ENCODE measurements at regions not wholly inside any gene's neighbourhood (a gene's known extent, or its start where the extent isn't known, plus 50 kb on each side); places are given as distances from the start of the nearest gene placed in this dataset.

DNA sequence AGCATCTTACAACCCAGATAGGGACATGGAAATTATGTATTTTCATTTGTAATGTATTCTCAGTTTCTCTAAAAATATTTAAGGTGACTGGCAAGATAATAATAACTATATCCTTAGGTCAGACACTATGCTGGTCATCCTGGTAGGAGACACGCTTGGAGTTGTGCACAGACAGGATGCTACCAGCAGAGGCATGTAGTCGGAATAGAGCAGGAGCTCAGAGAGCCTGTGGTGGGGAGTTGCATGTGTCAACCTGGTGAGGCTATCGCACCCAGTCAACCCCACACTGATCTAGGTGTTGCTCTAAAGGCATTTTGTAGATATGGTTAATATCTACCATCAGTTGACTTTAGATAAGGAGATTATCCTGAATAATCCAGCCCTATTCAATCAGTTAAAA is 318.5 kb downstream of the MIAT start:
- H3K36me3 Mint-ChIP-seq: peaks cover 0 to 2% (median 0%) of the 10 kb centered on the region in 3 donors
- H3K27ac Mint-ChIP-seq: no peak overlapping the region
- peaks cover 0 to 7% (median 0%) of the 10 kb centered on the region in 9 donors for H3K9me3 Mint-ChIP-seq
- H3K4me3 Mint-ChIP-seq: no peak overlapping the region
- ATAC-seq (no peak), DNase-seq (no peak)
- no peaks in the 10 kb centered on the region for H3K4me1 Mint-ChIP-seq
- POLR2A ChIA-PET: no interaction called here
- H3K27me3 Mint-ChIP-seq: peaks cover 1 to 26% (median 12%) of the 10 kb centered on the region in 5 donors

DNA sequence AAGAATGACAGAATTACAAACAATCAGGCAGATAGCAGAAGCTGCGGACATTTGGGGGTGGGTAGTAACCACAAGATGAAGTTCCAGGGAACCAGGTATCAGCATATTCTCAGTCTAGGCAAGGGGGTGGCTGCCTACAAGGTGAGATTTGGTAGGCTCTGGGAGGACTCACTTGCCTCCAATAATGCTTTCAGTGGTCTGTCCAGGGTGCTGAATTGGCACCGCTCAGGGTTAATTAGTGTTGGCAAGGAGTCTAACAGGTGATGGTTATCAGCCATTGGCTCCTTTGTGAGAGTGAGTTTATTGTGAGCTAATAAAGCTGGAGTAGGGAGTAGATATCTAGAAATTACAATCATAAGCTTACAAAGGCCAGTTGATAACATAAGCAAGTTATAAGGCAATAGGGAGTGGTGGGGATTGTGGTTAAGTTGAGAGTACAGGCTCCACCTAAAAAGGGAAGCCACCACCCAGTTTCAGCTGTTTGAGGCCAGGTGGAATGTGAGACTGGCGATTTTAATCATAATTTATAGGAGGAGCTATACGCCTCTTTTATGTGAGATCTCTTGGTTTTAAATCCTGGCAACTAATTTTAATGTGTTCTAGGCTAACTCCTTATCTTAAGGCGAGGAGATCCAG is 320.5 kb downstream of the MIAT start:
- POLR2A ChIA-PET: no interaction called here
- H3K4me1 Mint-ChIP-seq: no peaks in the 10 kb centered on the region

DNA sequence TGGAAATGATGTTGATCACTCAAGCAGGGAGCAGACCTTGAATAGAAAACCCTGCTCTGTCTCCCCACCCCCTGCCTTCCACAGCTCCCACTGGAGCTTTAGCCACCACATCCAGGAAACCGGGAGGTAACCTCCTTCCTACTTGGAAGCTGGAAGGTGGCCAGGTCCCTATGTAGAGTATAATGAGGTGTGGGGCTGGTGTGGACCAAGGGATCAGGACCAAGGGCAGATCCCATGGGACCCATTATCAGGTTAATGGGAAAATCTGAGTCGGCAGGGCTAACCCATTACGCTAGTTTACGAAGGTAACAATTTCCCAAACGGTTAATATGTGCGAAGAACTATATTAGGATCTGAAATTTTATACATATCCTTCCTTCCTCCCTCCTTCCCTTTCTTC is 321.9 kb downstream of the MIAT start:
- Mint-ChIP-seq H3K27ac (no peak overlapping the region), H3K36me3 (peaks cover 0 to 2% (median 0%) of the 10 kb centered on the region in 3 donors), H3K27me3 (peaks cover 1 to 26% (median 12%) of the 10 kb centered on the region in 5 donors), H3K4me1 (no peaks in the 10 kb centered on the region), H3K9me3 (peaks cover 0 to 7% (median 0%) of the 10 kb centered on the region in 9 donors), H3K4me3 (no peak overlapping the region)
- DNase-seq (no peak), ATAC-seq (no peak)
- POLR2A ChIA-PET: no interaction called here

More for the DNA sequence above, 320.5 kb downstream of the MIAT start:
- Mint-ChIP-seq H3K9me3 (peaks cover 0 to 7% (median 0%) of the 10 kb centered on the region in 9 donors), H3K27me3 (peaks cover 1 to 20% (median 12%) of the 10 kb centered on the region in 5 donors), H3K4me3 (no peak overlapping the region), H3K27ac (no peak overlapping the region), H3K36me3 (peaks cover 0 to 2% (median 0%) of the 10 kb centered on the region in 3 donors)
- ATAC-seq (no peak), DNase-seq (no peak)

DNA sequence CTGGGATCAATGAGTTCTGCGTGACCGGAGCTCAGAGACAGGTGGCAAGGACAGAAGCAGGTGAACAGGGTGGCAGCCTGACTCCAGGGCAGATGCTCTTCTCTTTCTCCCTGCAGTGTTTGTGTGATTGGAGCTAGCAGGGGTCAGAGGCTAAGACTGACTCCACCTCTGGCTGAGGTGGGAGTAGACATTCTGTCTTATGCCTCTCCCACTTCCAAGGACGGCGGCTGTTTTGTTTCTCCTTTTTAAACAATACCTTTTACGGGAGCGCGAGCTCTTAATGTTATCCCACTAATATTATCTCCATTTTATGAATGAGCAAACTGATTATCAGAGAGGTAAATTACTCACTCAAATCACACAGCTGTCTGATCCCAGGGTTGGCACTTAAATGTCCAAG is 323.7 kb downstream of the MIAT start:
- Mint-ChIP-seq H3K36me3 (peaks cover 0 to 2% (median 0%) of the 10 kb centered on the region in 3 donors), H3K4me3 (no peak overlapping the region), H3K27me3 (peaks cover 1 to 41% (median 12%) of the 10 kb centered on the region in 5 donors), H3K9me3 (peaks cover 0 to 7% (median 0%) of the 10 kb centered on the region in 9 donors), H3K27ac (no peak overlapping the region), H3K4me1 (no peaks in the 10 kb centered on the region)
- no peak for DNase-seq
- POLR2A ChIA-PET: no interaction called here
- ATAC-seq: no peak

DNA sequence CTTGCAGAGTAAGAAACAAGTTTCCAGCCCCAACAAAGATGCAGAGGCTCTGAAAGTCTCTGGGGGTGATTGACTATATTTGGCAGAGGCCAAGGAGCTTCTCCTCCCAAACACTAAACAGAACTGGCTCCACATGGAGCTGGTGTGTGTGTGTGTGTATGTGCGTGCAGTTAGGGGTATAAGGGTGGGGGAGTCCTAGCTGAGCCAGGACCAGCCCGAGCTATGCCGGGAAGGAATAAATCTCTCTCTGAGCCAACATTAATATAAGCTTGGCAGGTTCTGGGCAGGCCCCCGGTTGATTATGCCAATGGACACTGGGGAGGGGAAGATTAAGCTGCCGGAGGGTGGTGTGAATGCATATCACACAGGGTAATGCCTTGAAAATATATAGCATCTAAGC is 324.2 kb downstream of the MIAT start:
- ATAC-seq (no peak), DNase-seq (no peak)
- no peaks in the 10 kb centered on the region for H3K4me1 Mint-ChIP-seq
- H3K4me3 Mint-ChIP-seq: no peak overlapping the region
- no peak overlapping the region for H3K27ac Mint-ChIP-seq
- peaks cover 0 to 7% (median 0%) of the 10 kb centered on the region in 9 donors for H3K9me3 Mint-ChIP-seq
- H3K36me3 Mint-ChIP-seq: peaks cover 0 to 2% (median 0%) of the 10 kb centered on the region in 3 donors
- peaks cover 1 to 41% (median 12%) of the 10 kb centered on the region in 5 donors for H3K27me3 Mint-ChIP-seq
- POLR2A ChIA-PET: no interaction called here

DNA sequence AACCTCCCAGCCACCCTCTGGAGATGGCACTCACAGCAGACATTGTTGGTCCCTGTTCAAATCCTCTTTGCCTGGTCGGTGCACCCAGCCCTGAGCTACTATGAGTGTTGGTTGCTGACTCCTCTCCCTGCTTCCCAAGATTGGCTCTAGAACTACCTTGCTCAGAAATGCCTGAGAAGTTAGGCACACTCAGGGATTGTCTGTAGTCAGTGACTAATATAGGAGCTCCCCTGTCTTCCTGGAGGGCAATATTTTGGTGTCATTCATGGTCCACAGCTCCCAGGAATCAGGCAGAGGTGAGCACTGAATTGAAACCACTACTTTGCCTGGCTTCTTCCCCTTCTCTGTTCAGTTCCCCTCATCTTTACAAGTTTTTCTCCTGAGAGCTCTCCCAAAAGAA is 325.9 kb downstream of the MIAT start:
- DNase-seq: no peak
- Mint-ChIP-seq H3K4me1 (no peaks in the 10 kb centered on the region), H3K4me3 (no peak overlapping the region), H3K9me3 (no peaks in the 10 kb centered on the region), H3K27ac (no peak overlapping the region), H3K27me3 (peaks cover 1 to 41% (median 11%) of the 10 kb centered on the region in 5 donors), H3K36me3 (no peaks in the 10 kb centered on the region)
- ATAC-seq: no peak
- POLR2A ChIA-PET: no interaction called here

DNA sequence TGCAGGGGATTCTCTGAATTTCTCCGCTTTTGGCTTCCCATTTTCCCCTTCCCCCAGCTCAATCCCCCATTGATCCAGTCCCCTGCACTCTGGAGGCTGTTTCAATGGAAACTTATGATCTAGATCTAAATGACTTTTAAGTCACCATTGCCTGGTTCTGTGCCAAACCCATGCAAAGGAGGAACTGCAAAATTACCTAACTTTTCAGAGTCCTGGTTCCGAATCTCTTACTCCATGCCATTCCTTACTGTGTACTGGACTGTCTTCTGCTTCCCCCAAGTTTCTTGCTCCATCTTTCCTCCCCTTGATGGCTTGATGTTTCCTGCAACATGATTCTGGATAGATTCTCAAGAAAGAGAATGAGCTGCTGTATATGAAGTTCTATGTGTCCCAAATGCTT is 327.8 kb downstream of the MIAT start:
- ATAC-seq: no peak
- no peak for DNase-seq
- H3K36me3 Mint-ChIP-seq: no peaks in the 10 kb centered on the region
- H3K9me3 Mint-ChIP-seq: no peaks in the 10 kb centered on the region
- H3K4me1 Mint-ChIP-seq: no peaks in the 10 kb centered on the region
- H3K27me3 Mint-ChIP-seq: peaks cover 0 to 31% (median 7%) of the 10 kb centered on the region in 5 donors
- H3K27ac Mint-ChIP-seq: no peak overlapping the region
- POLR2A ChIA-PET: no interaction called here
- no peak overlapping the region for H3K4me3 Mint-ChIP-seq

DNA sequence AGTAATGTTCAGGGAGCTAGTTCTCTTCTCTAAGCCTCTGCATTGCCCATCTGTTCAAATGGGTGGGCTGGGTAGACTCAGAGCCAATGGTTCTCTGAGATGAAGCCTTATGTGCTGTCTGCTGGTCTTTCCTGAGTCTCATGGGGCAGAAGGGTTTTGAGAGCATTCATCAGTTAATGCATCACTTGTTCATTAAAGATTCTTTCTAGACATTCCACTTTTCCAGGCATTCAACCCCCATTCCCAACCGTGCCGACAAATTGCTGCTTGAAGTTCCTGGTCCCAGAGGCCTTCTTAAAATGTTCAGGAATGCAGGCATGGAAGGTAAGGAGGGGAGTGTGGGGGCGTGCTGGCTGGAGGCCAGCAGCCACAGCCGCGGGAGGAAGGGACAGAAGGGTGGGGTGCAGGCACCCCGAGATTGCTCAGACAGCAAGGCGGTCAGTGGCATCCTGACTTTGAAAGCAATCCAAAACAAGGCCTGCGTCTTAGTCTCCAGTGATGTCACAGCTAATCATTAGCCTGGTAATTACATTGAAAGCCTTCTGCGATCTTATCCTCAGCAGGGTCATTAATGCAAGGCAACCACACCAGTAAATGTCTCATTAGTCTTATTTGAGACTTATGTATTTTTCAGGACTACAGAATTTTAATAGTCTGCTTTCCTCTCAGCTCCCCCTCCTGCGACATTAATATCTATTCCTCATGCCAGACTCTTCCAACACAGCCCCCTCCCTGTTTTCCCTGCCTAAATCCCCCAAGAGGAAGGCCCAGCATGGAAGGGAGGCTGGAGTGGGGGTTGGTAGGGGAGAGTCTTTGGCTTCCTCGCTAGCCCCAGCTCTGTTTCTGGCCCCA is 328.8 kb downstream of the MIAT start:
- ATAC-seq (no peak), DNase-seq (no peak)
- H3K9me3 Mint-ChIP-seq: no peaks in the 10 kb centered on the region
- POLR2A ChIA-PET: no interaction called here
- peaks cover 0 to 21% (median 5%) of the 10 kb centered on the region in 5 donors for H3K27me3 Mint-ChIP-seq
- H3K4me3 Mint-ChIP-seq: no peak overlapping the region
- H3K36me3 Mint-ChIP-seq: no peaks in the 10 kb centered on the region
- H3K4me1 Mint-ChIP-seq: no peaks in the 10 kb centered on the region
- H3K27ac Mint-ChIP-seq: no peak overlapping the region

DNA sequence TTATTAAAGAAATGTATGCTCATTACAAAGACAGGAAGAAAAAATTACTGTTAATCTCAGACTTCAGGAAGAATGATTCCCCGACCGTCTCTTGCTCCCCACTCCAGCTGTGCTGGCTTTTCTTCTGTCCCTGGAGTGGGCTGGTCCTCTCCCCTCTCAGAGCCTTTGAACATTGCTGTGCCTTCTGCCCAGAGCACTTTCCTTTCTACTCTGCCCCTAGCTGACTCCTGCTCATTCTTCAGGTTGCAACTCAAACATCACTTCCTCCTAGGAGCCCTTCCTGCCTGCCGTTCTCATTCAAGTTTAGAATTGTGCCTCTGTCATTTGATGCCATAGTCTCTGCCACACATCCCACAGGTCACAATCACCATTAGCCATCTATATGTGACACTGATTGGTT is 329.5 kb downstream of the MIAT start:
- no peaks in the 10 kb centered on the region for H3K36me3 Mint-ChIP-seq
- H3K27ac Mint-ChIP-seq: no peak overlapping the region
- ATAC-seq (no peak), DNase-seq (no peak)
- H3K4me3 Mint-ChIP-seq: no peak overlapping the region
- peaks cover 0 to 21% (median 3%) of the 10 kb centered on the region in 5 donors for H3K27me3 Mint-ChIP-seq
- no peaks in the 10 kb centered on the region for H3K9me3 Mint-ChIP-seq
- POLR2A ChIA-PET: no interaction called here
- no peaks in the 10 kb centered on the region for H3K4me1 Mint-ChIP-seq

DNA sequence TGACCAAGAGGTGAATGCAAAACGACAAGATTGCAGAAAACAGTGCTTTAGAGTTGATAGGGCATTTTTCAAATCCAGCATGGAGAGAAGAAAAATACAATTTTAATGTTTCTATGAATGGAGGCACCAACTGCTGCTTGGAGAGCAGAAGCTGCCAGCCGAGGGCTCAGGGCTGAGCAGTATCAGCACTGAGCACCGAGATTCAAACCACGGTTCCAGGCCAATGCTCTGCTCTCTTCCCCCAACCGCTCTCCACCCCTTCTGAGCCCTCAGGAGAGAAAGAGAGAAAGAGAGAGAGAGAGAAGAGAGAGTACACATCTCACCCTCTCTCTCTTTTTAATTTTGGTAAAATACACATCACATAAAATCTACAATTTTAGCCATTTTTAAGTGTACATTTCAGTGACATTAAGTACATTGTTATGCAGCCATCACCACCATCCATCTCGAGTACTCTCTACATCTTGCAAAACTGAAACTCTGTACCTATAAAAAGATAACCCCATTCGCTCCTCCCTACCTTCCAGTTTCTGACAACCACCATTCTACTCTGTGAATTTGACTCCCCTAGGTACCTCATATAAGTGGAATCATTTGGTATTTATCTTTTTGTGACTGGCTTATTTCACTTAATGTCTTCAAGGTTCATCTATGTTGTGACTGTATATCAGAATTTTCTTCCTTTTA is 333.3 kb downstream of the MIAT start:
- no peaks in the 10 kb centered on the region for H3K4me1 Mint-ChIP-seq
- no peak for DNase-seq
- no peak overlapping the region for H3K27ac Mint-ChIP-seq
- POLR2A ChIA-PET: no interaction called here
- no peak for ATAC-seq
- no peaks in the 10 kb centered on the region for H3K9me3 Mint-ChIP-seq
- no peak overlapping the region for H3K4me3 Mint-ChIP-seq
- H3K36me3 Mint-ChIP-seq: no peaks in the 10 kb centered on the region
- peaks cover 0 to 2% (median 0%) of the 10 kb centered on the region in 5 donors for H3K27me3 Mint-ChIP-seq

DNA sequence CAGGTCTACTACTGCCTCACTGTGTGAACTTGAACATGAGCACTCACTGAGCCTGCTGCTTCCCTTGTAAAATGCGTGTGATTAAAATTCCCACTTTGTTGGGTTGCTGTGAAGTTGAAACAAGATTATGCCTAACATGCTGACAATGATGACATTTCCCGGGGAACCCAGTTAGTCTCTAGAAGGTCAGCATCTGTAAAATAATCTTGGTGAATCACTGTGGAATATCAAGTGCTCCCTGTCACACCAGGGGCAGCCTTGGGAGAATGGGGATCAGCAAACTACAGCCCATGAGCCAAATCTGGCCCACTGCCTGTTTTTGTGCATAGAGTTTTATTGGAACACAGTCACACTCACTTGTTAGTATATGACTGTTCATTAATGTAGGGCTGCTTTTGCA is 335.2 kb downstream of the MIAT start:
- Mint-ChIP-seq H3K9me3 (no peaks in the 10 kb centered on the region), H3K36me3 (no peaks in the 10 kb centered on the region), H3K4me3 (no peak overlapping the region), H3K27ac (no peak overlapping the region), H3K4me1 (no peaks in the 10 kb centered on the region), H3K27me3 (no peaks in the 10 kb centered on the region)
- DNase-seq (no peak), ATAC-seq (no peak)
- POLR2A ChIA-PET: no interaction called here

DNA sequence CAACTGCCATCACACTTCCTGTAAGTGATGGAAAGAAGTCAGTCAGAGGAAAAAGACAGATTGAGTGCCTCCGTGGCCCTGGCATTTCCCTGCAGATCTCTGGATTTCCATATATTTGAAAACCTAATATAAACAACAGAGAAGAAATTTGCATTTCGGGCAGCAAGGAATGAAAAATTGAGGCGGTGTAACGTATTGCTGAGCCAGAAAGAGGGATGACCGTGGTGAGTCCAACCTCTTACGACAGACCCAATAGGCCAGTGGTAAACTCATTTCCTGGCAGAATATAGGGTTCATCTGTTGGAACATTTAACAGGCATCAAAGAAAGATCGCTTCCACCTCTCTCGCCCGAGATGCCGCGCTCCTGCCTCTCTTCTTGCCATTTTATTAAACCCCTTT is 336.5 kb downstream of the MIAT start:
- H3K36me3 Mint-ChIP-seq: no peaks in the 10 kb centered on the region
- H3K27me3 Mint-ChIP-seq: no peaks in the 10 kb centered on the region
- no peaks in the 10 kb centered on the region for H3K4me1 Mint-ChIP-seq
- no peaks in the 10 kb centered on the region for H3K9me3 Mint-ChIP-seq
- DNase-seq (no peak), ATAC-seq (no peak)
- POLR2A ChIA-PET: interaction anchor here (0.6 kb wide), 1 partner anchor 304 kb away, joined by 4 read pairs; no protein-coding TSS in a partner anchor
- no peak overlapping the region for H3K4me3 Mint-ChIP-seq
- no peak overlapping the region for H3K27ac Mint-ChIP-seq

DNA sequence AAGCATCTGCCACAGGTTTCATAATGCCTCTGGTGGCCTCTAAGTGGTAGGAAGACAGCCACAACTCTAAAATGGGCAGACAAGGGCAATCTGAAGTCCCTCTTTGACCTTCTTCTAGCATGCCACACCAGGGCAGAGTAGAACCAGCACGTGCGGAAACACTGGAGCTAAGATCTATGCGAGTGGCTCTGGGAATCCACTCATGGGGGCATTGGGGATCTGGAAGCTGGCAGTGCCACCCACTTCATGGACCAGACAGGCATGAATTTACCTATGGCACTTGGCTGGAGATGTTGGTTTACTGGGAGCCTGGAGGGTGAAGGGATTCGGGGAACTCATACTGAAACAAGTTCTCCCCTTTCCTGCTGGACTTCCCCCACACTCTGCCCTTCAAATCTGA is 337.4 kb downstream of the MIAT start:
- ATAC-seq (no peak), DNase-seq (no peak)
- H3K9me3 Mint-ChIP-seq: no peaks in the 10 kb centered on the region
- H3K27me3 Mint-ChIP-seq: no peaks in the 10 kb centered on the region
- POLR2A ChIA-PET: no interaction called here
- no peaks in the 10 kb centered on the region for H3K4me1 Mint-ChIP-seq
- no peaks in the 10 kb centered on the region for H3K36me3 Mint-ChIP-seq
- H3K4me3 Mint-ChIP-seq: no peak overlapping the region
- no peak overlapping the region for H3K27ac Mint-ChIP-seq

Measured in naive thymus-derived CD8-positive, alpha-beta T cell (primary cell).